HG03095 (cell line): ENCODE measurements at regions not wholly inside any gene's neighbourhood (a gene's known extent, or its start where the extent isn't known, plus 50 kb on each side); places are given as distances from the start of the nearest gene placed in this dataset.

Source experiments
- ATAC-seq: cut with Tn5 transposase; IDR thresholded peaks from one replicate; pipeline ENCODE4 v1.9.1; 2021; ENCODE audit warnings: moderate library complexity; ENCODE audit not compliant: unreplicated experiment

DNA sequence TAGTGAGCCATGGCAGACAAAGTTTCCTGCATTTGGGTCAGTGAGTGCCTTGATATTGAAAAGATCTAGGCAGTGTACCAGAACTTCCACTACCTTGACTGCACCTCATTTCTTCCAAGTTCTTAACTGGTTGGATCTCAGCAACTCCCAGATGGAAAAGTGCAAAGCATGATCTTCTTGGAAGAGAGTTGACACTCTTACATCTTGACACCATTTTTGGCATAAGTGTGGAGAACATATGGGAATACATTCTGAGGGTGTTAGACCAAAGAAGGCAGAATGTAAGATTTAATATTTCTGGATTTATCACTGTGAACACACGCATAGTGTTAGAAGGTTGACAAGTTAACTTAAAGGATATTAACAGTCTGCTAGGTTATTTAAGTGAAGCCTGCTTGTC, 555.1 kb upstream of the CTNND2 start:
- no peak for ATAC-seq

GRCh38 chr5:12419075-12419474, 514.8 kb upstream of the CTNND2 start:
- ATAC-seq: no peak

DNA sequence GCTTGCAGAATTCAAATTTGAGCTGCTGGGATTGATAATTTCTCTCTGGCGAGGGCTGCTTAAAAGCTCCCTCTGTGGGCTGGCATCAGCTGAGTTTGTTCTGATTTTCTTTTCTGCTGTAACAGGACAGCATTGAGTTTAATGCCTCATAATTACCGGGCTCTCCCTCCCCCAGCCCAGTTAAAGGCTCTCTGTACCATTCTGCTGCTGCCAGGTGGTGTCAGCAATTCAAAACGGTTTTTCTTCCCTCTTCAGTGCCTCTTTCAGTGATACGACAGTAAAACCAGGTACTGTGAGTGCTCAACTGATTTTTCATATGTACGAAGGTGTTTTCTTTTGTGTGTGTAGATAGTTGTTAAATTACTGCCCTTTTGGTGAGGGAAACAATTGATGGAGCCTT, 509.3 kb upstream of the CTNND2 start:
- ATAC-seq: no peak

- no peak for ATAC-seq
These were observed 508.8 kb upstream of the CTNND2 start for GRCh38 chr5:12413075-12413474.

GRCh38 chr5:12399868-12400267, 495.6 kb upstream of the CTNND2 start:
- no peak for ATAC-seq

GRCh38 chr5:12392246-12392645, 488.0 kb upstream of the CTNND2 start:
- ATAC-seq: no peak

- ATAC-seq: no peak
These were observed 480.8 kb upstream of the CTNND2 start for GRCh38 chr5:12385095-12385494.

DNA sequence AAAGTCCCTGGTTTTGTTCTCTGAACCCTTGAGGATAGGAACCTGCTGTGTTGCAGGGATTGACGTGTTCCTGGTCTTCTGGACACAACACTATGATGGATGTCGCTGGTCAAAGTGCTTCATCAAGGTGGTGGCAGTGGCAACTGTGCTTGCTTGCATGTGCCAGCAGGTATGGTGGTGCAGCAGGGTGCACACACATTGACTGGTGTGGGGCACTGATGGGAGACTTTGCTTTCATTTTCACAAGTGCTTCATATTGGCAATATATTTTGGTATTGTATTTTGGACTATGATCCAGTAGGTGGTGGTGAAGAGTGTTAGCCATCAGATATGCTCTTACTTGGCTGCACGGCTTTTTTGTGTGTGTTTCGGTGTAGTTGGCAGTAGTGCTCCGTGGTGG, 479.8 kb upstream of the CTNND2 start:
- ATAC-seq: no peak

- ATAC-seq: no peak
These were observed 463.7 kb upstream of the CTNND2 start for GRCh38 chr5:12367973-12368372.

DNA sequence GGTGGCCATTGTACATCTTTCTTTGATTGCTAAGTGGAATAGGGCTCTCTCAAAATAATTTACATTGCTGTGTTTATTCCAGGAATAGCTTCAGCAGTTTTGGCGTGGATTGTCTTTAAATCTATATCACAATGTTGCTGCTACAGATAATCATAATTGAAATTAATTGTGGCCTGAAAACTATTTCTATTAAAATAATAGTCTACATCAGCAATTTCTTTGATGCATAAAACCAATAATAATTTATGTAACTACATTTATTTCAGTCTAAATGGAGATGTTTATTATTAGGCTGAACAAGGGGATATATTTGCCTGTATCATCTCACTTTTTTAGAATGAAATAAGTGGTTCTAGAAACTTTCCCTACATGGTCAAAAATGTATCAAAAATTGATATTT, 456.0 kb upstream of the CTNND2 start:
- ATAC-seq: no peak

DNA sequence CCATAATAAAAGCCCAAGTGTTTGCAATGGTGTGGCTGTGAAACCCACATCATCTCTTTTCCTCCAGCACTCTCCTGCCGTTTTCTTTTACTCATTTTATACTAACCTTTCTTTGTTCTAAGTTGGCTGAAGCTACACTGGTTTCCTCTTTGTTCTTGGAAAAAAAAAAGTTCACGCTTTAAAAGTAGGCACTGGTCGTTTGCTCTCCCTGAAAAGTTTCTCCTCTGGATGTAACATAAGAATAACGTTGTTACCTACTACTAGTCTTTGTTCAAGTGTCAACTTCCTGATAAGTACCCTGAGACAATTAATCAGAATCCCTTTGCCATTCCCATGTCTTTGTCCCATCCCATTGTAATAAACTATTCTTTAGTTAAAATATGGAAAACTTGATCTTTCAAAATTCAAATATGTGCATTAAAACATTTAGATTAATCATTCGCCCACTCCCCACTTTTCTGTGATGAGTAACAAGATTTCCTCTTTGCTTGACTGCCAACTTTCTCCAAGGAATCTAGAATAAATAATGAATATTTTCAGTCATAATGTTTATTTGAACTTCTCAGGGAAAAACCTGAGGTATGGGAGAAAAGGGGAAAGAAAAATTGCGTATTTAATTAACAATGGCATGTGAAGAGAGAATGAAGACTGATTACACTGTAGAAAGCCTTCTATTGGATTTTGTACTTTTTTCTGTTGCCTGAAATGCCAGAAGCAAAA, 454.3 kb upstream of the CTNND2 start:
- ATAC-seq: no peak

- ATAC-seq: no peak
These were observed 453.4 kb upstream of the CTNND2 start for GRCh38 chr5:12357626-12358025.

DNA sequence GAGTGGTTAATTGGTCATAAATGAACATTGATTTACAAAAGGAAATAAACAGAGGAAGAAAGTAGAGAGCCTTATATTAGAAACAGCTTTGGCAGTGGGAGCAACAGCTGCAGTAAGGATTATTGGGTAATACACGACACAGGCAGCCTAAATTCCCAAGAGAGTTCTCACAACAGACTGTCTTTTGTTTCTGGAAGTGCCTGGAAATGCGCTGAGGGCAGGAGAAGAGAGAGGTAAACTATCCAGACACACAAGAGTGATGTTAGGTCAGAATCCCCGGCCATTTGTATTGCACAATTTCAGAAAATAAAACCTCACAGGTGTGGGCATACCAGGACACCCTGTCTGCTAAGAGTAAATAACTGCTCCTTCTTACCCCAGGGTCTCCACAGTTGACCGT, 450.4 kb upstream of the CTNND2 start:
- ATAC-seq: no peak

DNA sequence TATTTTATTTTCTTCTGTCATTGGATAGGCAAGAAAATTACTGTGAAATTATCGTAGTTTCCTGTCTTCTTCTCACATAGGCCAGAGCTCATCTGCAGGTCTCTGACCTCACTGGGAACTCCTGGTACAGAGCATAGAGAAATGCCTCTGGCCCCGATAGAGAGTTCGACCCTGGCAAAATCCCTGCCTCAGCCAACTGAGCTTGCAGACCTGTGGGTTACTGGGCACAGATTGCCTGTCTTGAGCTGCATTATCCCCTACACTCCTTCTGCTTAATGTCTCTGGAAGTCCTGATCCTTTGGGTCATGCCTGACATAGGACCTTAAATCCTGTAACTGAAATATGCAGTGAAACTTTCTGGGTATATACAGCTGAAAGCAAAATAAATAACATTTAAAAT, 439.3 kb upstream of the CTNND2 start:
- no peak for ATAC-seq

DNA sequence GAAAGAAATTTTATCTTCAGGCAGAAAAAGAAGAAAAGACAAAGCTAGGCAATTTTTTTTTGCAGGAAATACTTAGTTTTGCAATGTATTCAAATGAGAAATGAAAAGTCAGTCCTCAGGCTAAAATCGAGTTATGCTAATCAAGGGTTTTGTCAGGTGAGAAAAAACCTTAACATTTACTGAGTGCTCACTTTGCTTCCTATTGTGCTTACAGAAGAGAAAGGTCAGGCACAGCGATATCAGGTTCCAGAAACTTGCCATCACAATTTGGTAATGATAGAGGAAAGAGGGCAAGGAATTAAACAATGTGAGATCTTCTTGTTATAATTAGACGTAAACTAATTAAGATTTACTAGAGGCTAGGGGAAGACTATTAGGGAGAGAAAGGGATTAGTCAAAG, 431.7 kb upstream of the CTNND2 start:
- ATAC-seq: no peak

- ATAC-seq: no peak
These were observed 428.2 kb upstream of the CTNND2 start for GRCh38 chr5:12332480-12332879.

GRCh38 chr5:12330993-12331588, 426.8 kb upstream of the CTNND2 start:
- ATAC-seq: no peak

- ATAC-seq: no peak
These were observed 426.1 kb upstream of the CTNND2 start for GRCh38 chr5:12330381-12330780.

DNA sequence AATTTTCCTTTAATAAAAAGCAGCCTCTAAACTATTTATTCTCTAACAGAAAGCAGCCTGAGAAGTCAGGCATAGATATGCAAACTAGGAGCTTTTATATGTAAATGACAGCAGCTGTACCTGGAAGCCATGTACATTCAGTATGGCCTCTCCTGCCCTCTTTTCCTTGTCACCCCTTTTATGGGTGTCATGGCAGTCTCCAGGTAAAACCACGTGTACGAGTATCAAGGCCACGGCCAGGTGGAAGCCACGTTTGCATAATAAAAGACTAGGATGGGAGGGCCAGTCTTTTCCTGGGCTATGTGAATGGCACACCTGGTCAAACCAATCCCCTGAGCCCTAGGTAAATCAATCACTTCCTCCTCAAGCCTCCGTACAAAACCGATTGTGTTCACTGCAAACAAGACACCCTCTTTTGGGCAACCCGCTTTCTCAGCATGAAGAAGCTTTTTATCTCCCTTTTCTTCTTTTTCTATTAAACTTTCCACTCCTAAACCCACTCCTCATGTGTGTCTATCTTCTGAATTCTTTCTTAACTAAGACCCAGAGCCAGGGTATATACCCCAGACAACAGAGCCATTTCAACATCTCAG, 419.5 kb upstream of the CTNND2 start:
- no peak for ATAC-seq

DNA sequence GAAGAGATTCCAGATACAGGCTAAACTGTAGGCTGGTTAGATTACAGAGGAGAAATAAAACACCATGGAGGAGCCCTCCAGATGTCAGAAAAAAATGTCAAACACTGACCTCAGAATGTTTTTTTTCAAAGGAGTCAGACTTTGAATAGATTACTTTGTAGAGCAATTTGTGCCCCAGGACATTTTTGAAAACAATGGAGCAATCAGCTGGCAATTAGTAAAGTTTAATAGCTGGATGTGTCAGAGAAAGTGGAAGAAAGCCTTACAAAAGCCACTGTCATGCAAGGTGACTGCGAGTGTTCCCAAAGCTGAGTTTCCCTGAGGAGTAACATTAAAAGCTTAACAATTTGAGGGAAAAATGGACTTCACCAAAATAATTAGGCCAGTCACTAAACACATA, 417.8 kb upstream of the CTNND2 start:
- ATAC-seq: no peak

DNA sequence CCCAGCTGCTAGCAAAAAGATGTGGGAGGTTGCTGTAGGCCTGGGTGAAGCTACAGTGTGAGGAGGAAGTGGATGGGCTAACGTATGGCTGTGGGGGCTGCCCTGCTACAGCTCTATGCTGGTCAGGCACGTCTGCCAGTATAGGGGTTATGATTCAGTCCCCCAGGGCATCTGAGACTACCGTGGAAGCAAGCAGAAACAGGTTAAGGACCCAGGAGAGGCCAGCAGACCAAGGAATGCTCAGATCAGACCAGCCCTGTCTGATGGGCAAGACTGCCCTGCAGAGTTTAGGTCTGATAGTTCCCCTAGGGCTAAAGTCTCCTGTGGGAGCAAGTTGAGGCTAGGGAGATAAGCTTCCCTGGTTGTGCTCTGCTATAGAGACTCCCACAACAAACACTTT, 416.1 kb upstream of the CTNND2 start:
- no peak for ATAC-seq

DNA sequence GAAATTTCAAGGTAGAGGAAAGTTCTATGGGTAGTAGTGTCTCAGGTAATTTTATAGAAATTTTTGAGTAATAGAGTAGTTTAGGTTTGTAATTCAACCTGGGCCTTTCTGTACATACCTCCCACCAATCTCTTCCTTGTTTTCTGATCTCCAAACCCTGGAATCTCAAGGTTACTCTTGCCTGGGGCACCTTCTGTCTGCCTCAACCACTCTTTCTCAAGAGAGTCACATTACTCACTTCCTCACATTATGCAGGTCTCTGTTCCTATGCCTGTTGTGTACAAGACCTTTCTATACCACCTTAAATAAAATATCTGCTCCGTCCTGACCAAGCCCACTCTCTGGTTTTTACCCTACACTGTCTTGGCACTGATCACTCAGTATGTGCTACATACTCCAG, 412.6 kb upstream of the CTNND2 start:
- ATAC-seq: no peak

GRCh38 chr5:12315461-12315860, 411.2 kb upstream of the CTNND2 start:
- no peak for ATAC-seq
